Hepatocyte (in vitro differentiated cells): ENCODE measurements at regions not wholly inside any gene's neighbourhood (a gene's known extent, or its start where the extent isn't known, plus 50 kb on each side); places are given as distances from the start of the nearest gene placed in this dataset.

ENCODE experiments used
- DNase-seq: peaks from one replicate; pipeline ENCODE4 v3.0.0-alpha.2; 2016; ENCODE audit warnings: low spot score
- H2AFZ ChIP-seq: fragments of 200-600 bp; sonication (generic); 2 replicates; pipeline ENCODE4 v1.6.0; 2016; ENCODE audit warnings: antibody characterized with exemption, mild to moderate bottlenecking
- H3K27ac ChIP-seq: fragments of 200-600 bp; sonication (generic); 2 replicates; pipeline ENCODE4 v1.5.1; 2016; ENCODE audit warnings: mild to moderate bottlenecking
- H3K27me3 ChIP-seq: fragments of 200-600 bp; sonication (generic); 2 replicates; pipeline ENCODE4 v1.6.1; 2016
- H3K36me3 ChIP-seq: fragments of 200-600 bp; sonication (generic); replicated peaks from 2 replicates; pipeline ENCODE4 v1.5.1; 2016; ENCODE audit warnings: low read depth; ENCODE audit not compliant: insufficient read depth
- H3K4me1 ChIP-seq: fragments of 200-600 bp; sonication (generic); 2 replicates; pipeline ENCODE4 v1.5.1; 2016; ENCODE audit warnings: mild to moderate bottlenecking, moderate library complexity; ENCODE audit not compliant: insufficient read depth
- H3K4me2 ChIP-seq: fragments of 200-600 bp; sonication (generic); 2 replicates; pipeline ENCODE4 v1.6.0; 2016
- H3K4me3 ChIP-seq: fragments of 200-600 bp; sonication (generic); 2 replicates; pipeline ENCODE4 v1.5.1; 2016; ENCODE audit warnings: mild to moderate bottlenecking
- H3K79me2 ChIP-seq: fragments of 200-600 bp; sonication (generic); 2 replicates; pipeline ENCODE4 v1.6.0; 2017; ENCODE audit warnings: mild to moderate bottlenecking
- H3K9me2 ChIP-seq: fragments of 200-600 bp; sonication (generic); replicated peaks from 2 replicates; pipeline ENCODE4 v1.6.0; 2017; ENCODE audit warnings: mild to moderate bottlenecking; ENCODE audit not compliant: insufficient read depth
- H3K9me3 ChIP-seq: fragments of 200-600 bp; sonication (generic); 2 replicates; pipeline ENCODE4 v1.5.1; 2016; ENCODE audit warnings: low read depth, mild to moderate bottlenecking
- H4K20me1 ChIP-seq: fragments of 200-600 bp; sonication (generic); 2 replicates; pipeline ENCODE4 v1.6.0; 2016; ENCODE audit warnings: mild to moderate bottlenecking; ENCODE audit not compliant: insufficient read depth, poor library complexity, severe bottlenecking
- EZH2 ChIP-seq: fragments of 200-600 bp; sonication (generic); IDR thresholded peaks from 2 replicates; pipeline ENCODE4 v1.6.1; 2016; ENCODE audit warnings: antibody characterized with exemption, mild to moderate bottlenecking, borderline replicate concordance
- EZH2phosphoT487 ChIP-seq: fragments of 200-600 bp; sonication (generic); IDR thresholded peaks from one replicate; pipeline ENCODE4 v1.6.1; 2018; ENCODE audit warnings: antibody characterized with exemption, mild to moderate bottlenecking, low read depth, moderate library complexity; ENCODE audit not compliant: unreplicated experiment, severe bottlenecking
- WGBS: methylation state at CpG from one replicate; pipeline ENCODE4 v1.1.6; 2016; ENCODE audit warnings: low lambda C conversion rate; ENCODE audit errors: missing lambda C conversion rate; 5-methylcytosine and 5-hydroxymethylcytosine counted together
- TF ChIP-seq, protein P1 (sequence below): fragments of 200-600 bp; sonication (generic); IDR thresholded peaks from 2 replicates; pipeline ENCODE4 v1.5.1; 2016; ENCODE audit warnings: antibody characterized with exemption, mild to moderate bottlenecking; ENCODE audit not compliant: poor library complexity

- no peak overlapping the region for H3K27ac ChIP-seq
- peaks cover 8% of the 10 kb centered on the region for H3K4me1 ChIP-seq
- no peak overlapping the region for H2AFZ ChIP-seq
- H3K9me3 ChIP-seq, result no peaks in the 10 kb centered on the region
- H4K20me1 ChIP-seq, result no peaks in the 10 kb centered on the region
- TF ChIP-seq EZH2phosphoT487, result no peak
- TF ChIP-seq, protein P1, sequence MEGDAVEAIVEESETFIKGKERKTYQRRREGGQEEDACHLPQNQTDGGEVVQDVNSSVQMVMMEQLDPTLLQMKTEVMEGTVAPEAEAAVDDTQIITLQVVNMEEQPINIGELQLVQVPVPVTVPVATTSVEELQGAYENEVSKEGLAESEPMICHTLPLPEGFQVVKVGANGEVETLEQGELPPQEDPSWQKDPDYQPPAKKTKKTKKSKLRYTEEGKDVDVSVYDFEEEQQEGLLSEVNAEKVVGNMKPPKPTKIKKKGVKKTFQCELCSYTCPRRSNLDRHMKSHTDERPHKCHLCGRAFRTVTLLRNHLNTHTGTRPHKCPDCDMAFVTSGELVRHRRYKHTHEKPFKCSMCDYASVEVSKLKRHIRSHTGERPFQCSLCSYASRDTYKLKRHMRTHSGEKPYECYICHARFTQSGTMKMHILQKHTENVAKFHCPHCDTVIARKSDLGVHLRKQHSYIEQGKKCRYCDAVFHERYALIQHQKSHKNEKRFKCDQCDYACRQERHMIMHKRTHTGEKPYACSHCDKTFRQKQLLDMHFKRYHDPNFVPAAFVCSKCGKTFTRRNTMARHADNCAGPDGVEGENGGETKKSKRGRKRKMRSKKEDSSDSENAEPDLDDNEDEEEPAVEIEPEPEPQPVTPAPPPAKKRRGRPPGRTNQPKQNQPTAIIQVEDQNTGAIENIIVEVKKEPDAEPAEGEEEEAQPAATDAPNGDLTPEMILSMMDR, result no peak
- TF ChIP-seq EZH2, result no peak
- no peaks in the 10 kb centered on the region for H3K9me2 ChIP-seq
- no peak overlapping the region for H3K4me2 ChIP-seq
- DNase-seq, result no peak
- 71% methylated on average over 1 of the region's 1 CpG for WGBS
- no peaks in the 10 kb centered on the region for H3K79me2 ChIP-seq
- no peak overlapping the region for H3K4me3 ChIP-seq
- H3K27me3 ChIP-seq, result no peaks in the 10 kb centered on the region
- no peaks in the 10 kb centered on the region for H3K36me3 ChIP-seq
Measured at GRCh38 chr7:82701949-82702348, 258.4 kb upstream of the CACNA2D1 start.

- Histone ChIP-seq H3K27me3 (no peaks in the 10 kb centered on the region), H4K20me1 (no peaks in the 10 kb centered on the region), H3K9me3 (no peaks in the 10 kb centered on the region), H3K27ac (peak overlapping the region; percentile 37), H2AFZ (no peak overlapping the region), H3K9me2 (no peaks in the 10 kb centered on the region), H3K4me1 (peaks cover 8% of the 10 kb centered on the region), H3K36me3 (no peaks in the 10 kb centered on the region), H3K4me2 (no peak overlapping the region), H3K79me2 (no peaks in the 10 kb centered on the region), H3K4me3 (no peak overlapping the region)
- no peak for TF ChIP-seq EZH2
- TF ChIP-seq, protein P1, result no peak
- TF ChIP-seq EZH2phosphoT487, result no peak
- peak; percentile 35 for DNase-seq
- 81% methylated on average over 2 of the region's 2 CpGs for WGBS
Measured at GRCh38 chr7:82700741-82701140, 257.2 kb upstream of the CACNA2D1 start.

- H3K4me1 ChIP-seq, result peaks cover 8% of the 10 kb centered on the region
- TF ChIP-seq, protein P1, result no peak
- no peak for TF ChIP-seq EZH2phosphoT487
- no peak for TF ChIP-seq EZH2
- no peaks in the 10 kb centered on the region for H3K27me3 ChIP-seq
- no peak overlapping the region for H3K4me2 ChIP-seq
- H3K4me3 ChIP-seq, result no peak overlapping the region
- no peaks in the 10 kb centered on the region for H3K36me3 ChIP-seq
- DNase-seq, result peak; percentile 35
- H3K79me2 ChIP-seq, result no peaks in the 10 kb centered on the region
- 40% methylated on average over 3 of the region's 3 CpGs for WGBS
- H2AFZ ChIP-seq, result no peak overlapping the region
- H3K9me3 ChIP-seq, result no peaks in the 10 kb centered on the region
- no peaks in the 10 kb centered on the region for H3K9me2 ChIP-seq
- no peaks in the 10 kb centered on the region for H4K20me1 ChIP-seq
- H3K27ac ChIP-seq, result peak overlapping the region; percentile 64
Measured at GRCh38 chr7:82699773-82700186, 256.2 kb upstream of the CACNA2D1 start.

DNA sequence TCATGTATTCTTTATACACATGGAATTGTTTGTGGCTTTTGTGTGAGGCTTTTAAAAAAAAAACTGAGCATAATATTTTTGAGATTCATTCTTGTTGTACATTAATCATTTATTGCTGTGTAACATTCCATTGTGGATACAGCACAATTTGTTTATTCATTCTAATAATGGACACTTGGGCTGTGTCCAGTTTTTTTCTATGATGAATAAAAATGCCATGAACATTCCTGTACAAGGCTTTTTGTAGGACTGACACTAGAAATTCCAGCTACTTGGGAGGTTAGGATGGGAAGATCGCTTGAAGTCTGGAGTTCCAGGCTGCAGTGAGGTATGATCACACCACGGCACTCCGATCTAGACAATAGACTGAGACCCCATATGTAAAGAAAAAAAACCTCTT lies 254.3 kb upstream of the CACNA2D1 start:
- DNase-seq, result no peak
- Histone ChIP-seq H3K9me2 (no peaks in the 10 kb centered on the region), H4K20me1 (no peaks in the 10 kb centered on the region), H3K4me2 (no peak overlapping the region), H3K4me3 (no peak overlapping the region), H3K27me3 (no peaks in the 10 kb centered on the region), H3K27ac (no peak overlapping the region), H3K4me1 (peaks cover 8% of the 10 kb centered on the region), H2AFZ (no peak overlapping the region), H3K36me3 (no peaks in the 10 kb centered on the region), H3K79me2 (no peaks in the 10 kb centered on the region), H3K9me3 (no peaks in the 10 kb centered on the region)
- WGBS, result 95% methylated on average over 3 of the region's 3 CpGs
- TF ChIP-seq EZH2 (no peak), EZH2phosphoT487 (no peak)
- TF ChIP-seq, protein P1, result no peak
